HL-60 (cell line): ENCODE measurements at regions not wholly inside any gene's neighbourhood (a gene's known extent, or its start where the extent isn't known, plus 50 kb on each side); places are given as distances from the start of the nearest gene placed in this dataset.

Experiments used
- DNase-seq, 2 experiments: peaks; one replicate each; pipeline ENCODE4 v3.0.0-alpha.2; 2010 to 2020; ENCODE audit warnings: low read depth in 1 of 2, low spot score in 1 of 2
- H3K27ac ChIP-seq: fragments of 250-450 bp; sonication (Bioruptor Pico); replicated peaks from 2 replicates; pipeline ENCODE4 v1.5.1; 2020; ENCODE audit warnings: mild to moderate bottlenecking, moderate library complexity
- H3K27me3 ChIP-seq: fragments of 250-450 bp; sonication (Bioruptor Pico); 2 replicates; pipeline ENCODE4 v1.5.1; 2021; ENCODE audit warnings: mild to moderate bottlenecking, moderate library complexity; ENCODE audit not compliant: insufficient read depth, poor library complexity, severe bottlenecking
- H3K4me3 ChIP-seq: replicated peaks from 2 replicates; pipeline ENCODE4 v1.5.1; 2011; ENCODE audit warnings: mild to moderate bottlenecking, control low read depth, low read length; ENCODE audit not compliant: insufficient read depth
- CTCF ChIP-seq: IDR thresholded peaks from one replicate; pipeline ENCODE4 v1.5.1; 2011; ENCODE audit warnings: low read length, control low read depth, inconsistent platforms; ENCODE audit not compliant: insufficient read depth
- GABPA ChIP-seq: IDR thresholded peaks from 2 replicates; pipeline ENCODE4 v1.6.1; 2012; ENCODE audit warnings: low read depth
- POLR2AphosphoS5 ChIP-seq: IDR thresholded peaks from 2 replicates; pipeline ENCODE4 v1.6.1; 2012; ENCODE audit warnings: low read depth
- REST ChIP-seq: IDR thresholded peaks from 2 replicates; pipeline ENCODE4 v1.6.1; 2012; ENCODE audit warnings: low read depth; ENCODE audit not compliant: insufficient replicate concordance
- SPI1 ChIP-seq: IDR thresholded peaks from 2 replicates; pipeline ENCODE4 v1.6.1; 2012; ENCODE audit warnings: low read depth, mild to moderate bottlenecking, borderline replicate concordance

GRCh38 chr9:89684912-89685636 is 80.3 kb downstream of the GADD45G start:
- Histone ChIP-seq H3K27ac (no peak overlapping the region), H3K4me3 (no peak overlapping the region), H3K27me3 (no peaks in the 10 kb centered on the region)
- TF ChIP-seq GABPA (no peak), SPI1 (no peak), POLR2AphosphoS5 (no peak), CTCF (no peak), REST (no peak)
- no peak for DNase-seq

GRCh38 chr9:89685698-89686097 is 80.9 kb downstream of the GADD45G start:
- no peak for DNase-seq
- no peak overlapping the region for H3K4me3 ChIP-seq
- no peaks in the 10 kb centered on the region for H3K27me3 ChIP-seq
- H3K27ac ChIP-seq = no peak overlapping the region
- TF ChIP-seq CTCF = no peak
- no peak for TF ChIP-seq SPI1
- TF ChIP-seq REST = no peak
- no peak for TF ChIP-seq POLR2AphosphoS5
- TF ChIP-seq GABPA = no peak

- no peak for TF ChIP-seq GABPA
- no peak overlapping the region for H3K27ac ChIP-seq
- no peaks in the 10 kb centered on the region for H3K27me3 ChIP-seq
- no peak overlapping the region for H3K4me3 ChIP-seq
- DNase-seq = no peak
These were observed 81.3 kb downstream of the GADD45G start for GRCh38 chr9:89686126-89686525.

GRCh38 chr9:89686621-89687020 is 81.8 kb downstream of the GADD45G start:
- Histone ChIP-seq H3K27me3 (no peaks in the 10 kb centered on the region), H3K4me3 (no peak overlapping the region), H3K27ac (no peak overlapping the region)
- DNase-seq = no peak
- no peak for TF ChIP-seq SPI1
- no peak for TF ChIP-seq GABPA
- no peak for TF ChIP-seq POLR2AphosphoS5
- TF ChIP-seq CTCF = no peak
- TF ChIP-seq REST = no peak
